ENCODE measurements at regions not wholly inside any gene's neighbourhood (a gene's known extent, or its start where the extent isn't known, plus 50 kb on each side); places are given as distances from the start of the nearest gene placed in this dataset.

GRCh38 chr15:98169551-98169950, 209.0 kb downstream of the ARRDC4 start:
- 86 to 93% (median 88%) methylated on average over 9 of the region's 9 CpGs for WGBS, 3 donors
- no peak overlapping the region for H3K4me3 ChIP-seq
- intact Hi-C loops (cut with DNase I) = no loop called here
- H3K36me3 ChIP-seq (ENCODE audit: insufficient read depth in 1 of 2, low read depth in 1 of 2) = no peaks in the 10 kb centered on the region
- H3K9me3 ChIP-seq = no peaks in the 10 kb centered on the region
- no peak for TF ChIP-seq CTCF (IDR thresholded peaks at IDR 0.05)
- H3K4me1 ChIP-seq = no peaks in the 10 kb centered on the region
- no peak for ATAC-seq
- H3K27me3 ChIP-seq (ENCODE audit: insufficient read depth in 3 of 3, low read length in 2 of 3) = peaks cover 0 to 6% (median 0%) of the 10 kb centered on the region in 3 donors
- no peak for DNase-seq
- H3K27ac ChIP-seq = no peak overlapping the region

- 25 to 35% (median 30%) methylated on average over 3 of the region's 3 CpGs for WGBS, 3 donors
- TF ChIP-seq CTCF (IDR thresholded peaks at IDR 0.05) = no peak
- intact Hi-C loops (cut with DNase I) = no loop called here
- Histone ChIP-seq H3K4me3 (no peak overlapping the region), H3K9me3 (no peaks in the 10 kb centered on the region), H3K27ac (no peak overlapping the region), H3K4me1 (no peaks in the 10 kb centered on the region), H3K36me3 (ENCODE audit: insufficient read depth in 1 of 2, low read depth in 1 of 2) (no peaks in the 10 kb centered on the region), H3K27me3 (ENCODE audit: insufficient read depth in 3 of 3, low read length in 2 of 3) (peaks cover 0 to 6% (median 2%) of the 10 kb centered on the region in 3 donors)
- ATAC-seq (no peak), DNase-seq (no peak)
Observed at GRCh38 chr15:98174286-98174685, 213.8 kb downstream of the ARRDC4 start.

- ATAC-seq = no peak
- Histone ChIP-seq H3K27ac (no peak overlapping the region), H3K36me3 (ENCODE audit: insufficient read depth in 1 of 2, low read depth in 1 of 2) (no peaks in the 10 kb centered on the region), H3K9me3 (no peaks in the 10 kb centered on the region), H3K4me1 (no peaks in the 10 kb centered on the region), H3K27me3 (ENCODE audit: insufficient read depth in 3 of 3, low read length in 2 of 3) (peaks cover 2 to 10% (median 2%) of the 10 kb centered on the region in 3 donors), H3K4me3 (no peak overlapping the region)
- WGBS, 3 donors = 74 to 90% (median 85%) methylated on average over 3 of the region's 3 CpGs
- intact Hi-C loops (cut with DNase I) = loop anchor here (5.0 kb wide), 3 partner anchors 93 to 273 kb away; no protein-coding TSS in a partner anchor
- no peak for DNase-seq
- TF ChIP-seq CTCF (IDR thresholded peaks at IDR 0.05) = no peak
Observed at GRCh38 chr15:98174841-98175240, 214.3 kb downstream of the ARRDC4 start.

- WGBS, 3 donors = 1 to 4% (median 2%) methylated on average over 9 of the region's 9 CpGs
- Histone ChIP-seq H3K9me3 (no peaks in the 10 kb centered on the region), H3K27me3 (ENCODE audit: insufficient read depth in 3 of 3, low read length in 2 of 3) (peaks cover 2 to 18% (median 3%) of the 10 kb centered on the region in 3 donors), H3K4me1 (no peaks in the 10 kb centered on the region), H3K27ac (no peak overlapping the region), H3K4me3 (no peak overlapping the region), H3K36me3 (ENCODE audit: insufficient read depth in 1 of 2, low read depth in 1 of 2) (no peaks in the 10 kb centered on the region)
- ATAC-seq (peak in 3 of 4 donors; percentile 68 to 73 (median 71)), DNase-seq (no peak)
- TF ChIP-seq CTCF (IDR thresholded peaks at IDR 0.05) = peak; percentile 55
- intact Hi-C loops (cut with DNase I) = loop anchor here (5.0 kb wide), 3 partner anchors 96 to 276 kb away; no protein-coding TSS in a partner anchor
Observed at GRCh38 chr15:98177966-98178592, 217.6 kb downstream of the ARRDC4 start.

GRCh38 chr15:98178861-98179260, 218.4 kb downstream of the ARRDC4 start:
- ATAC-seq (no peak), DNase-seq (no peak)
- Histone ChIP-seq H3K27ac (no peak overlapping the region), H3K27me3 (ENCODE audit: insufficient read depth in 3 of 3, low read length in 2 of 3) (peaks cover 2 to 18% (median 3%) of the 10 kb centered on the region in 3 donors), H3K4me1 (no peaks in the 10 kb centered on the region), H3K36me3 (ENCODE audit: insufficient read depth in 1 of 2, low read depth in 1 of 2) (no peaks in the 10 kb centered on the region), H3K4me3 (no peak overlapping the region), H3K9me3 (no peaks in the 10 kb centered on the region)
- WGBS, 3 donors = 24 to 34% (median 30%) methylated on average over 7 of the region's 7 CpGs
- intact Hi-C loops (cut with DNase I) = loop anchor here (5.0 kb wide), 3 partner anchors 97 to 277 kb away; no protein-coding TSS in a partner anchor
- no peak for TF ChIP-seq CTCF (IDR thresholded peaks at IDR 0.05)

Data from psoas muscle (tissue), 7 donors.